Ovary (tissue), 7 donors: ENCODE measurements at regions not wholly inside any gene's neighbourhood (a gene's known extent, or its start where the extent isn't known, plus 50 kb on each side); places are given as distances from the start of the nearest gene placed in this dataset.

Source experiments
- DNase-seq, 5 donors: peaks; one replicate each; pipeline ENCODE4 v3.0.0-alpha.2; 2019 to 2020
- H3K27ac ChIP-seq, 2 donors: fragments of 200-600 bp; one replicate each; pipeline versions ENCODE4 v1.5.1 to v1.8.0; 2019 to 2022
- H3K27me3 ChIP-seq: fragments of 200-600 bp; one replicate; pipeline ENCODE4 v1.8.0; 2022
- H3K36me3 ChIP-seq: fragments of 200-600 bp; sonication (generic); one replicate; pipeline ENCODE4 v1.5.1; 2019
- H3K4me1 ChIP-seq: one replicate; pipeline ENCODE4 v1.8.1; 2013; ENCODE audit warnings: mild to moderate bottlenecking, moderate library complexity; ENCODE audit not compliant: insufficient read depth
- H3K4me3 ChIP-seq: fragments of 200-600 bp; sonication (generic); one replicate; pipeline ENCODE4 v1.5.1; 2017
- H3K9me3 ChIP-seq, 2 donors: fragments of 200-600 bp in 1 of 2; sonication (generic) in 1 of 2; one replicate each; pipeline versions ENCODE4 v1.5.1 to v1.8.1; 2013 to 2019; ENCODE audit warnings: mild to moderate bottlenecking in 1 of 2, moderate library complexity in 1 of 2
- EP300 ChIP-seq: sonication (generic); formaldehyde crosslinking; IDR thresholded peaks from one replicate; pipeline ENCODE4 v1.6.1; 2017; ENCODE audit warnings: antibody characterized with exemption
- POLR2A ChIP-seq: fragments of 450-650 bp; IDR thresholded peaks from one replicate; pipeline ENCODE4 v1.6.1; 2017; ENCODE audit warnings: antibody characterized with exemption, mild to moderate bottlenecking, moderate library complexity
- WGBS, 3 donors: extraction: QIAGEN DNeasy Blood & Tissue Kit in 1 of 3; methylation state at CpG; one replicate each; pipeline versions ENCODE4 v1.1.5 to v1.1.7; 2013 to 2017; 5-methylcytosine and 5-hydroxymethylcytosine counted together
- intact Hi-C, 4 donors: fragments of 100-400 bp; cut with DNase I; formaldehyde crosslinking; loops; one replicate each; pipeline versions ENCODE4 v1.11.0 to v1.15.1; 2022 to 2023
- TF ChIP-seq, protein P1 (sequence below), 3 donors: fragments of 450-650 bp in 2 of 3; fragments of 200-600 bp in 1 of 3; IDR thresholded peaks; one replicate each; pipeline versions ENCODE4 v1.5.1 to v1.8.0; 2016 to 2022; ENCODE audit warnings: antibody characterized with exemption in 3 of 3, mild to moderate bottlenecking in 1 of 3
- donor health status: DM: no; HTN: no; CAD: no; lungs with moderate emphysema.
- donor health status: DM: no; HTN: no; CAD: no.
- donor health status: Bipolar disorder and iron deficiency.
- donor health status: DM: no; HTN: no; CAD: no.
- donor health status: DM: yes; HTN: yes; CAD: no.

DNA sequence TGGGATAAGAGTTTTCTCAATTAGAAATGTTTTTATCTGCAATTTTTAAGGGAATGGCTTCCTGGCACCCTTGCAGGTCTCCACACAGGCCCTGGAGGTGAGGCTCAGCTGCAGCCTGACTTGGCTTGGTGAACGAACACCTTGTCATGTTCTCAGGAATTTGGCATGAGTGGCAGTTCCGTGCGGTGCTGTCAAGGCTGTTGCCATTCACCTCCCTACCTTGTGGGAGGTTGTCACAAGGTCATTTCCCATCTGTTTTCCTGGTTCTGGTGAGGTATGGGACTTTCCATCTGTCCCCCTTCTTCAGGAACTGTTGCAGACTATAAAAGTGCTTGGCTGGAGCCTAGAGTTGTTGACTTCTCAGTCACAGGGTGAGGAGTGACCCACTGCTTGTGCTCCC is 82.9 kb downstream of the ELOVL4 start:
- no peak for DNase-seq
- Histone ChIP-seq H3K27me3 (no peaks in the 10 kb centered on the region), H3K9me3 (no peaks in the 10 kb centered on the region), H3K27ac (no peak overlapping the region), H3K4me1 (peaks cover 2% of the 10 kb centered on the region), H3K4me3 (no peak overlapping the region), H3K36me3 (no peaks in the 10 kb centered on the region)
- intact Hi-C loops = no loop called here
- WGBS, 3 donors = 26 to 28% (median 26%) methylated on average over 3 of the region's 3 CpGs
- TF ChIP-seq EP300 (no peak), POLR2A (no peak)
- TF ChIP-seq, protein P1, sequence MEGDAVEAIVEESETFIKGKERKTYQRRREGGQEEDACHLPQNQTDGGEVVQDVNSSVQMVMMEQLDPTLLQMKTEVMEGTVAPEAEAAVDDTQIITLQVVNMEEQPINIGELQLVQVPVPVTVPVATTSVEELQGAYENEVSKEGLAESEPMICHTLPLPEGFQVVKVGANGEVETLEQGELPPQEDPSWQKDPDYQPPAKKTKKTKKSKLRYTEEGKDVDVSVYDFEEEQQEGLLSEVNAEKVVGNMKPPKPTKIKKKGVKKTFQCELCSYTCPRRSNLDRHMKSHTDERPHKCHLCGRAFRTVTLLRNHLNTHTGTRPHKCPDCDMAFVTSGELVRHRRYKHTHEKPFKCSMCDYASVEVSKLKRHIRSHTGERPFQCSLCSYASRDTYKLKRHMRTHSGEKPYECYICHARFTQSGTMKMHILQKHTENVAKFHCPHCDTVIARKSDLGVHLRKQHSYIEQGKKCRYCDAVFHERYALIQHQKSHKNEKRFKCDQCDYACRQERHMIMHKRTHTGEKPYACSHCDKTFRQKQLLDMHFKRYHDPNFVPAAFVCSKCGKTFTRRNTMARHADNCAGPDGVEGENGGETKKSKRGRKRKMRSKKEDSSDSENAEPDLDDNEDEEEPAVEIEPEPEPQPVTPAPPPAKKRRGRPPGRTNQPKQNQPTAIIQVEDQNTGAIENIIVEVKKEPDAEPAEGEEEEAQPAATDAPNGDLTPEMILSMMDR (IDR thresholded peaks at IDR 0.05) = no peak

DNA sequence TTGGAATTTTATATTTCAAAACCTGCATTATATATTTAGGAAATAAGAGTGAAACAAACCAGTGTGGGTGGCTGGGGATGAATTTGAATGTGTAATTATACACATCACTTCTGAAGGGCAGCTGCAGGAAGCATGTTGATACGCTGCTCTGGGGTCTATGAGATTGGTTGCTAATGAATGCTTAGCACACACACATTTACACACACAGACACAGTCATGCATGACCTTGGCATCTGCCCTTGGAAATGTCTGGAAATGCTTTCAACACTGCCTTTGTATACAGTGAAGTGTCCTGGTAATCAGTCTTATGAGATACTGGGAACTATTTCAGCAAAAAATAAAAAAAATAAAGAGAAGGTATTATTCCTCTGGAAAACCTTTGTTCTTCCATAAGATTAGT is 83.4 kb downstream of the ELOVL4 start:
- Histone ChIP-seq H3K9me3 (no peaks in the 10 kb centered on the region), H3K27ac (no peak overlapping the region), H3K4me3 (no peak overlapping the region), H3K4me1 (peaks cover 1% of the 10 kb centered on the region), H3K27me3 (no peaks in the 10 kb centered on the region), H3K36me3 (no peaks in the 10 kb centered on the region)
- 24 to 43% (median 31%) methylated on average over 1 of the region's 1 CpG for WGBS, 3 donors
- no peak for DNase-seq
- TF ChIP-seq EP300 = no peak
- TF ChIP-seq, protein P1 (IDR thresholded peaks at IDR 0.05) = no peak
- no peak for TF ChIP-seq POLR2A
- intact Hi-C loops = no loop called here

GRCh38 chr6:79863566-79863965 is 83.8 kb downstream of the ELOVL4 start:
- Histone ChIP-seq H3K36me3 (no peaks in the 10 kb centered on the region), H3K27me3 (no peaks in the 10 kb centered on the region), H3K4me1 (peaks cover 1% of the 10 kb centered on the region), H3K4me3 (no peak overlapping the region), H3K9me3 (no peaks in the 10 kb centered on the region), H3K27ac (no peak overlapping the region)
- intact Hi-C loops = no loop called here
- no peak for TF ChIP-seq EP300
- TF ChIP-seq POLR2A = no peak
- TF ChIP-seq, protein P1 (IDR thresholded peaks at IDR 0.05) = no peak
- no peak for DNase-seq
- 42 to 51% (median 44%) methylated on average over 1 of the region's 1 CpG for WGBS, 3 donors

DNA sequence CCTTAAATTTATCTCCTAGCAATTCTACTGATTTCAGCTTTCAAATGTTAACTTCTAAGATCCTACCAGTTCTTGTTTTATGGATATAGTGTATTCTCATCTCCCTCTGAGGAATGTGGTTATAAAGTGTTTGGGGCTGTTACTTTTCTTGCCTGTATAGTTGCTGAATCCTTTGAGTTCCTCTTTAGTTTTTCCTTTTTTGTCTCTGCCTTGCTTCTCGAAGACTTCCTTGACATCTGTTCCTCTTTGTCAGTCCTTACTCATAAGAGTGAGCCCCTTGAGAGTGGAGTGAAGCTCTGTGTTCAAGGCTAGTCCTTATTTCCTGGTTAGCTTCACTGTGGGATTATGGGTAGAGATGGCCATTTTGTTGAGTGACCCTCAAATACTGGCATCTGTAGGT is 84.6 kb downstream of the ELOVL4 start:
- Histone ChIP-seq H3K9me3 (no peaks in the 10 kb centered on the region), H3K4me3 (no peak overlapping the region), H3K27me3 (no peaks in the 10 kb centered on the region), H3K4me1 (no peaks in the 10 kb centered on the region), H3K36me3 (no peaks in the 10 kb centered on the region), H3K27ac (no peak overlapping the region)
- WGBS, 3 donors = 82 to 91% (median 87%) methylated on average over 1 of the region's 1 CpG
- intact Hi-C loops = no loop called here
- no peak for DNase-seq
- TF ChIP-seq POLR2A = no peak
- TF ChIP-seq EP300 = no peak
- TF ChIP-seq, protein P1 (IDR thresholded peaks at IDR 0.05) = no peak

DNA sequence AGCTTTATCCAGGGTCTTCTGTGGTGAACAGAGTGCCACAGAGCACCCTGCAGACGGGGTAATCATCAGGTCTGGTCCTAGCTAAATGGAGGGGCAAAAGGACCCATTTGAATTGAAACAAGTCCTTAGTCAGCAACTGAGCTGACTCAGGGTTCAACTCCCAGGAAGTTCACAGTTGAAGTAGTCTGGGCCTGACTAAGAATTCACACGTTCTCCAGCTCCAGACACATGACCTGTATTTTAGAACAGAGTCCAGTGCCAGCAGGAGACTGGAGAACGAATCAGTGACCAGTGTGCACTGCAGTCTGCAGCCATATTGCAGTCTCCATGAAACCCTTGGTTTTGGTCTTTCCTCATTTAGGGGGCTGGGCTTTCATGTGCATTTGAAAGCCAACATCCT is 85.2 kb downstream of the ELOVL4 start:
- intact Hi-C loops = no loop called here
- H3K27ac ChIP-seq = no peak overlapping the region
- WGBS, 3 donors = 87 to 89% (median 88%) methylated on average over 3 of the region's 3 CpGs
- no peaks in the 10 kb centered on the region for H3K4me1 ChIP-seq
- no peaks in the 10 kb centered on the region for H3K27me3 ChIP-seq
- no peaks in the 10 kb centered on the region for H3K36me3 ChIP-seq
- DNase-seq = no peak
- TF ChIP-seq POLR2A (no peak), EP300 (no peak)
- TF ChIP-seq, protein P1 (IDR thresholded peaks at IDR 0.05) = no peak
- H3K9me3 ChIP-seq = no peaks in the 10 kb centered on the region
- no peak overlapping the region for H3K4me3 ChIP-seq
